ENCODE measurements at regions not wholly inside any gene's neighbourhood (a gene's known extent, or its start where the extent isn't known, plus 50 kb on each side); places are given as distances from the start of the nearest gene placed in this dataset.

DNA sequence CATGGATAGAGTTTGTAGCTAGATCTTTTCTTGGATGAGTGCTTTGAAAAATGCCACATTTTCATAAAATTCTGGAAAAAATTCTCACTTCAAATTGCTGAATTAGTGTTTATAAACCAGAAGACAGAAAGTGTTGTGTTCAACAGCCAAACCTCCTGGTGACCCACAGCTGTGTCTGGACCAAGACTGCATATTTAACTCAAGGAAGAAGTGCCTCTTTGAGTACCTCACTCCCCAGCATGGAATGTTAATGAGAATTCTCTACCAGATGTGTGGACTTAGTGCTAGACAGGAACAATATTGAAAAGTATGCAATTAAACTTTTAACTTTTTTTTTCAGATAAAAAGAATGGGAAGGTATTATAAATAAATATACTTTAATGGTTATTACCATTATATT is 609.3 kb downstream of the COL12A1 start:
- intact Hi-C loops (cut with micrococcal nuclease) (no loop called here), in situ Hi-C loops (cut with MboI) (no loop called here)
- TF ChIP-seq CREM (IDR thresholded peaks at IDR 0.05; ENCODE audit: low read depth) (no peak), ZNF561 (CRISPR knock-in tag; conservative IDR thresholded peaks at IDR 0.05) (no peak)
- TF ChIP-seq, protein P1, sequence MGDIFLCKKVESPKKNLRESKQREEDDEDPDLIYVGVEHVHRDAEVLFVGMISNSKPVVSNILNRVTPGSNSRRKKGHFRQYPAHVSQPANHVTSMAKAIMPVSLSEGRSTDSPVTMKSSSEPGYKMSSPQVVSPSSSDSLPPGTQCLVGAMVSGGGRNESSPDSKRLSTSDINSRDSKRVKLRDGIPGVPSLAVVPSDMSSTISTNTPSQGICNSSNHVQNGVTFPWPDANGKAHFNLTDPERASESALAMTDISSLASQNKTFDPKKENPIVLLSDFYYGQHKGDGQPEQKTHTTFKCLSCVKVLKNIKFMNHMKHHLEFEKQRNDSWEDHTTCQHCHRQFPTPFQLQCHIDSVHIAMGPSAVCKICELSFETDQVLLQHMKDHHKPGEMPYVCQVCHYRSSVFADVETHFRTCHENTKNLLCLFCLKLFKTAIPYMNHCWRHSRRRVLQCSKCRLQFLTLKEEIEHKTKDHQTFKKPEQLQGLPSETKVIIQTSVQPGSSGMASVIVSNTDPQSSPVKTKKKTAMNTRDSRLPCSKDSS (IDR thresholded peaks at IDR 0.05; ENCODE audit: low read depth, partially characterized antibody), result no peak
- TF ChIP-seq, protein P2, sequence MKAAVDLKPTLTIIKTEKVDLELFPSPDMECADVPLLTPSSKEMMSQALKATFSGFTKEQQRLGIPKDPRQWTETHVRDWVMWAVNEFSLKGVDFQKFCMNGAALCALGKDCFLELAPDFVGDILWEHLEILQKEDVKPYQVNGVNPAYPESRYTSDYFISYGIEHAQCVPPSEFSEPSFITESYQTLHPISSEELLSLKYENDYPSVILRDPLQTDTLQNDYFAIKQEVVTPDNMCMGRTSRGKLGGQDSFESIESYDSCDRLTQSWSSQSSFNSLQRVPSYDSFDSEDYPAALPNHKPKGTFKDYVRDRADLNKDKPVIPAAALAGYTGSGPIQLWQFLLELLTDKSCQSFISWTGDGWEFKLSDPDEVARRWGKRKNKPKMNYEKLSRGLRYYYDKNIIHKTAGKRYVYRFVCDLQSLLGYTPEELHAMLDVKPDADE (conservative IDR thresholded peaks at IDR 0.05; ENCODE audit: control insufficient read depth, low read depth, low read length), result no peak
- TF ChIP-seq, protein P3, sequence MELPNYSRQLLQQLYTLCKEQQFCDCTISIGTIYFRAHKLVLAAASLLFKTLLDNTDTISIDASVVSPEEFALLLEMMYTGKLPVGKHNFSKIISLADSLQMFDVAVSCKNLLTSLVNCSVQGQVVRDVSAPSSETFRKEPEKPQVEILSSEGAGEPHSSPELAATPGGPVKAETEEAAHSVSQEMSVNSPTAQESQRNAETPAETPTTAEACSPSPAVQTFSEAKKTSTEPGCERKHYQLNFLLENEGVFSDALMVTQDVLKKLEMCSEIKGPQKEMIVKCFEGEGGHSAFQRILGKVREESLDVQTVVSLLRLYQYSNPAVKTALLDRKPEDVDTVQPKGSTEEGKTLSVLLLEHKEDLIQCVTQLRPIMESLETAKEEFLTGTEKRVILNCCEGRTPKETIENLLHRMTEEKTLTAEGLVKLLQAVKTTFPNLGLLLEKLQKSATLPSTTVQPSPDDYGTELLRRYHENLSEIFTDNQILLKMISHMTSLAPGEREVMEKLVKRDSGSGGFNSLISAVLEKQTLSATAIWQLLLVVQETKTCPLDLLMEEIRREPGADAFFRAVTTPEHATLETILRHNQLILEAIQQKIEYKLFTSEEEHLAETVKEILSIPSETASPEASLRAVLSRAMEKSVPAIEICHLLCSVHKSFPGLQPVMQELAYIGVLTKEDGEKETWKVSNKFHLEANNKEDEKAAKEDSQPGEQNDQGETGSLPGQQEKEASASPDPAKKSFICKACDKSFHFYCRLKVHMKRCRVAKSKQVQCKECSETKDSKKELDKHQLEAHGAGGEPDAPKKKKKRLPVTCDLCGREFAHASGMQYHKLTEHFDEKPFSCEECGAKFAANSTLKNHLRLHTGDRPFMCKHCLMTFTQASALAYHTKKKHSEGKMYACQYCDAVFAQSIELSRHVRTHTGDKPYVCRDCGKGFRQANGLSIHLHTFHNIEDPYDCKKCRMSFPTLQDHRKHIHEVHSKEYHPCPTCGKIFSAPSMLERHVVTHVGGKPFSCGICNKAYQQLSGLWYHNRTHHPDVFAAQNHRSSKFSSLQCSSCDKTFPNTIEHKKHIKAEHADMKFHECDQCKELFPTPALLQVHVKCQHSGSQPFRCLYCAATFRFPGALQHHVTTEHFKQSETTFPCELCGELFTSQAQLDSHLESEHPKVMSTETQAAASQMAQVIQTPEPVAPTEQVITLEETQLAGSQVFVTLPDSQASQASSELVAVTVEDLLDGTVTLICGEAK (IDR thresholded peaks at IDR 0.05), result no peak
- TF ChIP-seq, protein P3 (CRISPR knock-in tag; IDR thresholded peaks at IDR 0.05), result no peak
- TF ChIP-seq, protein P4, sequence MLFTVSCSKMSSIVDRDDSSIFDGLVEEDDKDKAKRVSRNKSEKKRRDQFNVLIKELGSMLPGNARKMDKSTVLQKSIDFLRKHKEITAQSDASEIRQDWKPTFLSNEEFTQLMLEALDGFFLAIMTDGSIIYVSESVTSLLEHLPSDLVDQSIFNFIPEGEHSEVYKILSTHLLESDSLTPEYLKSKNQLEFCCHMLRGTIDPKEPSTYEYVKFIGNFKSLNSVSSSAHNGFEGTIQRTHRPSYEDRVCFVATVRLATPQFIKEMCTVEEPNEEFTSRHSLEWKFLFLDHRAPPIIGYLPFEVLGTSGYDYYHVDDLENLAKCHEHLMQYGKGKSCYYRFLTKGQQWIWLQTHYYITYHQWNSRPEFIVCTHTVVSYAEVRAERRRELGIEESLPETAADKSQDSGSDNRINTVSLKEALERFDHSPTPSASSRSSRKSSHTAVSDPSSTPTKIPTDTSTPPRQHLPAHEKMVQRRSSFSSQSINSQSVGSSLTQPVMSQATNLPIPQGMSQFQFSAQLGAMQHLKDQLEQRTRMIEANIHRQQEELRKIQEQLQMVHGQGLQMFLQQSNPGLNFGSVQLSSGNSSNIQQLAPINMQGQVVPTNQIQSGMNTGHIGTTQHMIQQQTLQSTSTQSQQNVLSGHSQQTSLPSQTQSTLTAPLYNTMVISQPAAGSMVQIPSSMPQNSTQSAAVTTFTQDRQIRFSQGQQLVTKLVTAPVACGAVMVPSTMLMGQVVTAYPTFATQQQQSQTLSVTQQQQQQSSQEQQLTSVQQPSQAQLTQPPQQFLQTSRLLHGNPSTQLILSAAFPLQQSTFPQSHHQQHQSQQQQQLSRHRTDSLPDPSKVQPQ (CRISPR knock-in tag; IDR thresholded peaks at IDR 0.05; ENCODE audit: borderline replicate concordance), result no peak

More for the DNA sequence above, 609.3 kb downstream of the COL12A1 start:
- no peak for FAIRE-seq
- no peak overlapping the region for H3K27ac ChIP-seq (ENCODE audit: extremely low read depth, low read depth, low read length)
- H3K4me1 ChIP-seq (replicated peaks in 1 of 2; ENCODE audit: control insufficient read depth in 2 of 2, insufficient read depth in 2 of 2, low read length in 2 of 2), result no peaks in the 10 kb centered on the region
- no peak for ATAC-seq
- POLR2A ChIA-PET, result no interaction called here
- no TSS peak for BruUV-seq (replicated peaks)
- no peaks in the 10 kb centered on the region for H3K9me3 ChIP-seq (replicated peaks; ENCODE audit: control insufficient read depth, insufficient read depth, low read depth, low read length)
- H3K4me2 ChIP-seq (ENCODE audit: insufficient read depth, low read length), result no peak overlapping the region
- H4K20me1 ChIP-seq (replicated peaks; ENCODE audit: control insufficient read depth, insufficient read depth, low read length), result no peaks in the 10 kb centered on the region
- H3K36me3 ChIP-seq (ENCODE audit: control insufficient read depth, insufficient read depth, low read length), result no peaks in the 10 kb centered on the region
- no peaks in the 10 kb centered on the region for H3K9me1 ChIP-seq (ENCODE audit: control insufficient read depth, insufficient read depth, low read length)
- no peaks in the 10 kb centered on the region for H3K27me3 ChIP-seq (ENCODE audit: control insufficient read depth in 2 of 2, insufficient read depth in 2 of 2, low read length in 2 of 2)
- no peak for DNase-seq (ENCODE audit: extremely low read depth in 1 of 4, low spot score in 3 of 4)
- CTCF ChIA-PET (ENCODE audit: low intra/inter-chr PET ratio), result no interaction called here
- no peak overlapping the region for H2AFZ ChIP-seq (ENCODE audit: low read depth, low read length)
- H3K9ac ChIP-seq (ENCODE audit: insufficient read depth in 1 of 2, low read depth in 2 of 2, low read length in 2 of 2), result no peak overlapping the region
- H3K79me2 ChIP-seq (ENCODE audit: control insufficient read depth, insufficient read depth, low read length), result no peaks in the 10 kb centered on the region
- H3K4me3 ChIP-seq, result no peak overlapping the region

All from K562 (cell line).